ENCODE measurements at regions not wholly inside any gene's neighbourhood (a gene's known extent, or its start where the extent isn't known, plus 50 kb on each side); places are given as distances from the start of the nearest gene placed in this dataset.

DNA sequence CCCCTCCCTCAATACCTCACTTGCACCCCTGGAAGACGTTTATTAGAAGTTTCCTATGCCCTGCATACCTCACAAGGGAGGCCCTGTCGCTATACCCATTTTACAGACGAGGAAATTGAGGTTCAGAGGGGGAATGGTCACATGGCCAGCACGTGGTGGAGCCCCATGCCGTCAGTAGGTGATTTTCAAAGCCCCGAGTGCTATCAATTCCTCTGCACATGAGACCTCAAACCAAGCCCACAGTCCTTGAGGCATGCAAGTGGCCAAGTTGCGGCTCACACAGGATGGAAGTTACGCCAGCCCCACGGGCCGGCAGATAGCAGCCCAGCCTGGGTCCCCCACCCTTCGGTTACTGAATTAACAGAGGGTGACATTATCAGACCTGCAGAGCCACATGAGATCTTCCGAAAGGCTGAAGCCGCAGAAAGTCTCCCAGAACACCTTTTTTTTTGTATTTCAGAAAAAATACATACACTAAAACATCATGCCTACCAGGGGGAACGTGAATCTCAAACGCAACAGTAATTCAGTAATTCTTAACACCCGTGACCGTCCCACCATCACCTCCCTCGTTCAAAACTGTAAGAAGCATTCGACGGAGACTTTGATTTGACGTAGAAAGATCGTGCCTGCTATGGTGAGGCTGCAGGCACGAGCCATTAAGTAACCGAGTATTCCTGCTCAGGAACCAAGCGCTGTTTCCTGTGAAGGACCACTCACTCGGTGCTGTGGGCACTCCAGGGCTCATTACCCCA, 129.0 kb downstream of the RFLNA start:
- peak; percentile 46 for DNase-seq

DNA sequence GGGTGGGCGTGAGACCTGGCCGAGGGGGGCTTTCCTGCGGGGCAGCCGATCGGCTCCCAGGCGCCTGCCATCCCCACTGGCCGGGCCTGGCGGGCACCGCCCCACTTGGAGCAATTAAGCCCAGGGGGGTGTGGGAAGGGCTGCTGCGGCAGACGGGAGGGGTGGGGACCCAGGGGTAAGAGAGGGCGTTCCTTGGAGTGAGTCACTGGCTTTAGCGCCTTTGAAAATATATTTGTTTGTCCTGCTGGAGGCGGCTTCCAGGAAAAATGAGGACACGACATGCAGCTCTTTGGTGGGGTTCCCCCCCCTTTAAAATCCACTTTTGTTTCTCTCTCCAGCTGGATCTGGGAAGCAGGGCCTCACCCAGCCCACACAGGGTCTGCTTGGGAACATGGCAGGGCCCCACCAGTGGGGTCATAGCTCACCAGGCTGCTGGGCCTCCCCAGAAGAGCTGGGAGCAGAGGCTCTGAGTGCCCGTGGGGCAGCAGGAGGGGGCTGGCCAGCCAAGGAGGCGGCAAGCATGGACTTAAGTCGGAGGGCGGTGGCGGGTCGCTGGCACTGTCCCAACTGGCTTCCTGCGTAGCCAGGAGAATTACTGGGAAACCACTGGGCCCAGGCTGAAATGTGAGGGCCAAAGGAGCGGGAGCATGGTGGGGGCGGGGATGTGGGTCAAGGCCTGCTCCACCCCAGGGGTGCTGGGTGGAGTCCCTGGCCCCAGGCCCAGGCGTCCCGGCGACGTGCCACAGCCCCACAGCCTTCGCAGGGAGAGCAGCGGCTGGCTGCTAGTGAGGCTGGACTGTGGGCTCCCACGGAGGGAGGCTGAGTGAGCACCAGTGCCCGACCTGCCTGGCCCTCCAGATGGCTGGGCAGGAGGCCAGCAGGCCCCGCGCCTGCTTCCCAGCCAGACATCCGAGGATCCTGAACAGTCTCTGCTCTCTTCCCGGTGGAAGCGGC, 128.0 kb downstream of the RFLNA start:
- no peak for DNase-seq

DNA sequence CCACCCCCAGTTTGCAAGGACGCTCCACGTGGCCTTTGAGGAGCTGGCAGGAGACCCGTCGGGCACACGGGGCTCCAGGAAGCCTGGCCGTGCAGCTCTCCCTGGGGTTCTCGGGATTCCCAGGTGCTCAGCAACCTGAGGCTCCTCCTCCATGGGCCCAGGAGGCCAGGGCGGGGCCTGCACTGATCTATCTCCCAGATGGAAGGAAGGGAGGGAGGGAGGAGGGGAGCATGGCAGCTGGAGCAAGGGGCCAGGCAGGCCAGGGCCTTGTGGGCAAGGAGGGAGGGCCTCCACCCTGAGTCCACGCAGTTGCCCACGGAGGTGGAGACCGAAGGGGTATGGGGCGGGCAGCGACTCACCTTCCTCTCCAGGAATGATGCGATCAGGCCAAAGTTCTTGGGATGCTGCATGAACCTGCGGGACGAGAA, 127.3 kb downstream of the RFLNA start:
- no peak for DNase-seq

DNA sequence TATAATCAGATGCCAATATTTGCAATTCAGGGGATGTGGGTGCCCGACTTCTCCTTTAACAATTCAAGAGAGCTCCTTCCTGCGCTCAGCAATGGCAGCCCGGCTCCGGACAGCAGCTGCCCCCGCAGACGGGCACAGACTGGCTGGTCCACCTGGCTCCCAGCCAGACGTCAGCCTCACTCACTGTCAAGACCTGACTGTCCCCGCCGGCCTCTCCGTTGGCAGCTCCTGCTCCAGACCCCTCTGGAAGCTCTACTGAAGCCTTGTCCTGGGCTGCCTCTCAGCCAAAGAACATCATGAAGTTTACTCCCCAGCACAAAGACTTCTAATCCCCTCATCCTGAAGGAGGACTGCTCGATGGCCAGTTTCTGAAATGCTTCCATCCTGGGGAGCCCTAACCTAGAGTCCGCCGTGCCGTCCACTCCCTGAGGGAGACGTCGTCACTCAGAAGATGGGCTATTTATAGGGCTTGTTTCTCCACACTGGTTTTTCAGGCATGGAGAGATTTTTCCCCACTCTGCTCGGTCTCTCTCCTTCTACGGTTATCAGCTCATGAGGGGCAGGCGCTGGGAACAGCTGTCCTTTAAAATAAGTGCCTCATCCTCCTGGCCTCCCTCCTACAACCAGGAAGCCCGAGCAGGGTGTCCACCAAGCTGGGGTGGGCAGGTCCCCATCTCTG, 126.2 kb downstream of the RFLNA start:
- DNase-seq: no peak

DNA sequence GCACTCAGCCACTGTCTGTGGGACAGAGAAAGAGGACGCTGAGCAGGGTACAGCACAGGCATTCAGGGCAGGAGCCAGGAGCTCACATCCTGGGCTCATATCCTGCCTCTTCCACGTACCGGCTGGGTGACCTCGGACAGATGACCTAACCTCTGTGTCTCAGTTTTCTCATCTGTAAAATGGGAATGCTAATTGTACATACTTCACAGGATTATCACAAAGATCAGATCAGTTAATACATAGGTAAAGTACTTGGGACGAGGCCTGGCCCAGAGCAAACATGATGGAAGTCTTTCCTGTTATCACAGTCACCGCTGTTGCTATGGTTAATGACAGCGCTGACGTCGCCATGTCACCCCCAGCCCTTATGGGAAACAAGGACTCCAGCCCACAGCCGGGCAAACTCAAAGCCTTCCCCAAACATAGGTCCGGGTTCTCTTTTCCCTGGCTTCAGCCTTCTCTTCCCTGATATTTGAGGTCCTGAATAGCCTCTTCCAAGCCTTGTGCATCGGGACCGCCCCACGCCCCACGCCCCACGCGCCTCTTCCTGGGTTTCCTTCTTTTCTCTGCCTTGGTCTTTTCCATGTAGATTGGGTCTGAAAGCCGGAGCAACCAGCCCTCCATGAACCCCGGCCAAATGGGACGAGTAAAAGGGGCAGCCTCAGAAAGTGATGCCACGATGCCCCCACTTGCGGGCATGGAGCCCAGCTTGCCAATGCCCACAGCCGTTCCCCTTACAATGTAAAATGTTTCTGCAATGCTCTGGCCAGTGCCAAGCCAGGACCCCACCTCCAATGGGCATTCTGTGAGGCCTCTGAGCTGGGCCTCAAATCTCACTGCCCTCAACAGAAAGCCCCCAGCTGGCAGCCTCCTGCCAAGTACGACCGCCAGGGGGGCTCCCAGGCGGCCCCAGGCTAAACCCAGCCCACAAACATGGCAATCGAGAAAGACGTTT, 125.4 kb downstream of the RFLNA start:
- DNase-seq: no peak

DNA sequence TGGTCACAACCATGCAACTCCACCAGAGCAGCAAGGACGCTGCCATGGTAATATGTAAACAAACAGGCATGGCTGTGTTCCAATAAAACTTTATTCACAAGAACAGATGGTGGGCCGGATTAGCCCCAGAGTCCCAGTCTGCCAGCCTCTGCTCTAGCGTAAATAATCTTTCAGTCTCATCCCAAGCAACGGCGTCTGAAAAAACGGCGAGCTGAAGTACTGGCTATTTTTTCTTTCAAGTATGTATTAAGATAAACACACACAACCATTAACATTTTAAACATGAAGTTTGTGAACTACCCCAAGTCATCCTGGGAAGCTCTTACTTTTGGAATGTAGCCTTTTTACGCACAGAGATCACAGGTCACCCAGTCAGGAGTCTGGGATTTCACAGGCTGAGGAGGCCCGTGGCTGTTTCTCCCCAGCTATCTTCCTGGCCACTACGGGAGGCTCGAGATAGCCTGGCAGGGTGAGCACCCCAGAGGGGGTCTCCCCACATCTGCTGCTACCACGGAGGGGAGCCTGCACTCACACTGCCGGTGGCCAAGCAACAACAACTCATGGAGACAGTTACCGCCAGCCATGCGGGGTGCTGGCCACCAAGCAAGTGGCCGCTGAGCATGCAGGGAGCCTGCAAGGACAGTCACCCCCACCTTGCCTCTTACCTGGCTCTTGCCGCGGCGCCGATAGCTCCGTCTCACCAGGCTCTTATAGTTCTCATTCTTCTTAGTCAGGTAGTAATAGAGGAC, 124.6 kb downstream of the RFLNA start:
- no peak for DNase-seq

DNA sequence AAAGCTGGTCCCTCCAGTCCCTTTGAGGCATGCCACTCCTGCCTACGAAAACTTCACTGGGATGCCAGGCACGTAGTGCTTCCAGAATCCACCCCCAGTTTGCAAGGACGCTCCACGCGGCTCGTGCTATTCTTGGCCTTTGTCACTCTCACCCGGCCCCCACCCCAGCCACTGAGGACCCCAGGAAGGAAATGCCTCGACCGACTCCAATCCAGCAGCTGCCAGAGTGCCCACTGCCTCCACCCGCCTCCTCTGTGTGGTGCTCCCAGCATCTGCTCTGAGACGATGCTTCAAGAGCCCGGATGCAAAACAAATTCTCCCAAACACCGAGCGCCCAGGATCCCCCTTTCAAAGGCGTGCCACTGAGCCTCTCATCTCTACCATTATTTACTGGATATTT, 123.9 kb downstream of the RFLNA start:
- DNase-seq: no peak

DNA sequence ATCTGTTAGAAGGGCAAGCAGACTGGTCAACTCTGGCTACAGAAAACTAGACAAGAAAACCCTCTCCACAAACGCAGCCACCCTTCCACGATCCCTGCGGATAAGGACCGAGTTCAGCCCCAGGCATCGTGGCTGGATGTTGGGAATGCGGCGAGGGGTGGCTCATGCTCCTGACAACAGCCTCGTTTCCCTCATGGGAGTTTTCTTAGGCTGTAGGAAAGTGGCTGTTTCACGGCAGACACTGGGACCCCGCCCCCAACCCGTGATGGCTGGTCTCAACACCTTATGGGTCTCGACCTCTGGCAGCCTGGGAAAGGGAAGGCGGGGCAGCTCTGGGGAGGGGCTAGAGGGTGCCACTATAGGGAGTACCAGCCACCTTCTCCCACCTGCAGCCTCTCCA, 123.3 kb downstream of the RFLNA start:
- DNase-seq: no peak

DNA sequence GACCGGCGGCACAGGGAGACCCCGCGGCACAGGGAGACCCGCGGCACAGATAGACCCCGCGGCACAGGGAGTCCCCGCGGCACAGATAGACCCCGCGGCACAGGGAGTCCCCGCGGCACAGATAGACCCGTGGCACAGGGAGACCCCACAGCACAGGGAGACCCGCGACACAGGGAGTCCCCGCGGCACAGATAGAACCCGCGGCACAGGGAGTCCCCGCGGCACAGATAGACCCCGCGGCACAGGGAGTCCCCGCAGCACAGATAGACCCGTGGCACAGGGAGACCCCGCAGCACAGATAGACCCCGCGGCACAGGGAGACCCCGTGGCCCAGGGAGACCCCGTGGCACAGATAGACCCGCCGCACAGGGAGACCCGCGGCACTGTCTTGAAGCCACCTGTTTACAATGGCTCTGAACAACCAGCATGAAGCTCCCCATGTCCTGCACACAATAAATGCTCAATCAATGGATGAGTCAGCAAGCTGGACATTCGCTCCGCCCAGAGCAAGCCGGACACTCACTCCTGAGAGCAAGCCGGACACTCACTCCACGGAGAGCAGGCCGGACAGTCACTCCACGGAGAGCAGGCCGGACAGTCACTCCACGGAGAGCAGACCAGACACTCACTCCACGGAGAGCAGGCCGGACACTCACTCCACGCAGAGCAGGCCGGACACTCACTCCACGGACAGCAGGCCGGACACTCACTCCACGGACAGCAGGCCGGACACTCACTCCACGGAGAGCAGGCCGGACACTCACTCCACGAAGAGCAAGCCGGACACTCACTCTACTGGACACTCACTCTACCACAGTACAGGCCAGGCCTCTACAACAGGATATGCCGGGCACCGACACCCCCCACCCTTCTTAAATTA, 121.9 kb downstream of the RFLNA start:
- no peak for DNase-seq

DNA sequence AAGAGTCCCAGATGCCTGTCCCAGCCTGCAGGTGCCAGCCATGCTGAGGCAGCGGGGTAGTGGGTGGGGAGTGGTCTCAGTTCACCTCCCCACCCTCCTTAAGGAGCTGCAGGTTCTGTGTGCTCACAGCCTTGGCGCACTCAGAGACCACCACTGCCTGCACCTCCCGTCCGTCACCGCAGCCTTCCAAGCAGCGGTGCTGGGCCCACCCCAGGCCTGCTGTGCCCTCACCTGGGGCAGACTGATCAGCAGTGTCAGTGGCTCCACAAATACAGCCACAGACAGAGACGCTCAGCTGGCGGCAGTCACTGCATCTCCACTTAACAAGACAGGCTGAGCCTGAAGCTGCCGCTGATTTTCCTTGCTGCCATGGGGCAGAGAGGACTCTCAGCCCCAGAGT, 120.2 kb downstream of the RFLNA start:
- DNase-seq: no peak

DNA sequence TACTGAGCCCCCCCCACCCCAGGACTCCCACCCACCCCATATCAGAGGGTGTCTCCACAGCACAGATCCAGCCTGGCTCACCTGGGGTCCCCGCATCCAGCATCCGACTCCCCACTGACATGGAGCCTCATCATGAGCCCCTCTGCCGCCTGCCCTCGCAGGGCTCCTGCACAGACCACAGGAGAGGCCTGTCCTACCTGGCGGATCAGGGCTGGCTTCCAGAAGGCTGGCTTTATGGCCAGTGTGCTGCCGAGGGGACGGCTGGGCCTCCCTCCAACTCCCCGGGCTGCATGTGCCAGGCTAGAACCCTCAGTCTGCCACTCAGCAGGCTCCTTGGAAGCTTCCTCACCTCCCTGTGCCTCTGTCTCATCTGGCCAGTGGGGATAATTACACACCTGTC, 119.0 kb downstream of the RFLNA start:
- DNase-seq: no peak

DNA sequence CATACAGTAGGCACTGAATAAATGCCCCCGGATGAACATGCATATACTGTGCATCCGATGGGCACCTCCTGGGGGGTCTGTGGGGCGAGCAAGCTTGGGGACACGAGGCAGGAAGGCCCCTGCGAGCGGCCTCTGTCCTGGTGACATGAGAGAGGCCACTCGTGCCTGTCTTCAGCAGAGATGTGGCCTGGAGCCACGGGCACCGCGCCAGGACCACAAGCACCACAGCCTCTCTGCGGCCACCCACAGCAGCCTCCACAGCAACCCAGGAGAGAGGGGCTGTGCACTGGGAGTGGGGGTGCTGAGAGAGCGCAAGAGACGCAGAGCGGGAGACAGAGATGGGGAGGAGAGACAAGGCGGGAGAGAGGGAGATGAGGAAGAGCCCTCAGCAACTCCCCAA, 118.5 kb downstream of the RFLNA start:
- no peak for DNase-seq

DNA sequence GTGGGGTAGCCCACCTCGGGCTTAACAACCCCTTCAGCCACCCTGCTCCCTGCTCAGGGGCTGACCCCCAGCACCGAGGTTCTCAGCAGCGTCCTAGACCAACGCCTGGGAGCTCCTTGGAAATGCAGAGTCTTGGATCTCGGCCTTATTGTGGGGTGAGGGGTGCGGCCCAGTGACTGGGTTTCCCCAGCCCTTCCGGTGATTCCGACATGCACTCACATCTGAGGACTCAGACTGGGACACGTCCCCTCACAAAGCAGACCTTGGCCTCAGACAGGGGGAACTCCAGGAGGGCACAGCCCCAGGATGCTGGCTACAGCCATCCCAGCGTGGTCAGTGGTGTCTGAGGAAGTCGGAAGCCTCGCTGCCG, 117.7 kb downstream of the RFLNA start:
- no peak for DNase-seq

DNA sequence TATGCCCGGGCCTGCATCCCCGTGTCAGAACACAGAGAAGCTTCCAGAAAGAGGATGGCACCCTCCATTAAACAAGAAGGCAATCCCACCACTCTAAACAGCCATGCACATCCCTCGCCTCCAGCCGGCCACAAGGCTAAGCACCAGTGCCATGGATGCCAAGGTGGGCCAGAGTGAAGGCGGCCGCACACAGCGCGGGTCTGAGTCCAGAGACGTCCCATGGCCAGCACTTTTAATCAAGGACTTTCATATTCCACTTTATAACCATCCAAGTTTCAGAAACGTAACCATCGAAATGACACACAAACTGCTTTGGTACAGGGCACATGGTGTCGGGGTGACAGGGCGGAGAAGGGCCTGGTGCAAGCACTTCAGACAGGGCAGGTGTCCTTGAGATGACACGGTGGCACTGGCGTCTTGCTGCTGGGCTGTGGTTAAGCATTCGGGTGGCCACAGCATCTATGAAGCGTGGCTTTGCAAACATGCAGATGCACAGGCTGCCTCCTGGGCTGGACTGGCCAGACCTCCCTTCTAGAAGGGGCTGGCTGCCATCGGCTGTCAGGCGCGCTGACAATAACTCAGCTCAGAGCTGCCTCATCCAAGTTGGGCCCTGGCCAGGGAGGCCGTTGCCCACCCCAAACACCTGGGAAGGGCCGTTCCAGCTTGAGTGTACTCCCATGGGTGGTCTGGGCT, 117.2 kb downstream of the RFLNA start:
- no peak for DNase-seq

DNA sequence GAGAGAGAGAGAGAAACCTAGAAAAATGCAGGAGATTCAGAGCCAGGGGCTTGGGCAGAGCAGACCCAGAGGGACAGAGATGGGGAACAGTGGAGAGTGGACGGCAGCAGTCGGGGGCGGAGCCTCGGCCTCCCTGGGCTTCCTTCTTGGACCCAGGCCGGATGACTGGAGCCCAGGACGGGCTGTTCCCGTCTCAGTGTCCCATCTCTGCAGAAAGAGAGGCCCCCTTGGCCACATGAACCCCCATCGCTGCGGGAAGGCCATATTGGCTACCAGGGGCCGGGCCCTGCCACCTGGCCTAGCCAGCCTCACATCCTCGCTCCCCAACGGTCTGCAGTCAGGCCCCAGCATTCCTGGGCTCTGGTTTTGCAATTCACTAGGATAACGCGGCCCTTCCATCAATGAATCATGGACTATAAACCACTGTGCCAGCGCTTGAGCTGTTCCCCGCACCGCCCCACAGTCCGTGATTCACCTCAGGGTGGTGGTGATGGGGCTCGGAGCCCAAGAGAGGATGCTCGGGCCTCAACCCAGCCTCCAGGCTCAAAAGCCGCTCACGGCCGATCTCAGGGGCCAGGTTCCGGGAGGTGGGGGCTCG, 116.5 kb downstream of the RFLNA start:
- DNase-seq: no peak

DNA sequence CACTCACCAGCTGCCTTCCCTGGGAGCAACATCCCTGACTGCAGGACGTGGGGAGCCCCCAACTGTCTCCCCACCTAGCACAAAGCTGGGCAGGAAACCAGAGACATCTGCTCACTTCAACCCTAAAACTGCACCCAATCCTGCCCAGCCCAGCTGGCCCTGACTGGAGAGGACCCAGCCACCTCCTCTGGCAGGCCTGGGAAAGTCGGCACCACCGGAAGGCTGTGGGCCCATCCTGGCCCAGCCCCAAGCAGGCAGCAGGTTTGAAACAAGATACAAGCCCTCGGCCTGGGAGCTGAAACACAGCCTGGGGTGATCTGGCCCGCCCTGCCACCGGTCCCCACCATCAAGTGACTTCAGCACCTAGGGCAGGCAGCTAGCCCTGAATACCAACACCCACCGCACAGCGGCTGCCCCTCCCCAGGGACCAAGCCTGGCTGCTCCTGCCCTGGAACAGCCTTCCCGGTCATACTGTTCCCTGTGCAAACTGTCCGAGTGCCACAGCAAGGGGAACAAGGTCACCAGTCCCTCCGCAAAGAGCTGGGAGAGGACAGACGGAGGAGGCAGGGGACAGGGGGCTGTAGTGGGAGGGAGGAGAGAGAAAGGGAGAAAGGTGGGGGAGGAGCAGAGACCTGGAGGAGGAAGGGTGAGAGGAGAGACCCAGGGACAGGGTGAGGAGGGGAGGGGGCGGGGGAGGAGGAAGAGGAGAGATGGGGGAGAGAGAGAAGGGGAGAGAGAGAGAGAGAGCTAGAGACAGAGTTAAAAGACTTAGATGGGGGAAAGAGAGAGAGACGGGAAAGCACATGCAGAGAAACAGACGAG, 115.7 kb downstream of the RFLNA start:
- DNase-seq: no peak

DNA sequence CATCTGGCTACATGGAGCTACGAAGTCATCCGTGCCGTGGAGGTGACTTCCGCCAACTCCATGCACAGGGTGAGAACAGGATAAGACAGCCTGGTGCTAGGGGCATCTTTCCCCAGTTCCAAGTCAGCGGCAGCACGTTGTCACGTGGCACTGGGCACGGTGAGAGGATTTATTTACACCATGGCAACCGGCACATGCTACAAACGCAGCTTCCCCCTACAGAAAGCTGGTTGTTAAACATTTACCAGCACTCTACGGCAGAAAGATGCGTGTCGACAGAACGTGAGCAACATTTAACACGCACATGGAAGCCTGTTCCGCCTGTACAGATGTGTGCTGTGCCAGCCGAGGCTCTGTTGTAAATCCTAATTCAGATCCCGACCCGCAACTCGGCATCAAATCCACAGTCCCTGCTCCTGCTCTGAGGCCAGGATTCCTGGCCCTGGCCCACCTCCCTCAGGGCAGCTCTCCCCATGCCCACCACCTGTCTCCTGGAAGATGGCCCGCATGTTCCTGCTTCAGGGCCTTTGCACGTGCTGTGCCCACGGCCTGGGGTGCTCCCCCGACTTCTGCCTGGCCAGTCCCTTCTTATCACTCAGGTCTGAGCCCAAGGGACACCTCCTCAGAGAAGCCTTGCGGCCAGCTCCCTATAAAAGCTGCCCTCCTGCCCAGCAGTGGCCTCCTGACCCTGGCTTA, 114.1 kb downstream of the RFLNA start:
- DNase-seq: no peak

DNA sequence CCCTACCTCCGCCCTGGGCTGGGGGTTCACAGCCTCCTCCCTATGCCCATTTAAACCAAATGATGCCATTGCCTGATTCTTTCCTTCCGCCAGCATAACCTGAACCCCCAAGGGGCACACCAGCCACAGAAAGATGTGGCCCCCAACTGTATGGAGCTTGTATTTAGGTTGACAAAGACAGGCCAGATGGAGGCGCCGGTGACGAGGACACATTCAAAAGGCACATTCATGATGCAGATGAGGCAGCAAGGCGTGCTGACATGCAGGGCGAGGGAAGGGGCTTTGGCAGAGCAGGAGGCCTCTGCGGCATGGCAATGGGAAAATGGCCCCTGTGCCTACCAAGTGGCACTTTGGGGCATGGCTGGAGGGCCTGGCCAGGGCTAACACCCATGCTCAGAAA, 112.2 kb downstream of the RFLNA start:
- DNase-seq: no peak
